SK-N-SH treated with all-trans-retinoic acid at 6 μM for 48 hours (cell line): ENCODE measurements at regions not wholly inside any gene's neighbourhood (a gene's known extent, or its start where the extent isn't known, plus 50 kb on each side); places are given as distances from the start of the nearest gene placed in this dataset.

Source experiments
- ARNTL ChIP-seq: fragments of 450-650 bp; formaldehyde crosslinking; IDR thresholded peaks from 2 replicates; pipeline ENCODE4 v1.5.0; 2020; ENCODE audit warnings: low read depth, mild to moderate bottlenecking, moderate library complexity, borderline replicate concordance
- BACH2 ChIP-seq: fragments of 250-450 bp; sonication (Bioruptor Pico); IDR thresholded peaks from 2 replicates; pipeline ENCODE4 v1.9.0; 2021; ENCODE audit warnings: mild to moderate bottlenecking, borderline replicate concordance
- CSRNP3 ChIP-seq: fragments of 250-450 bp; sonication (Bioruptor Pico); IDR thresholded peaks from 2 replicates; pipeline ENCODE4 v1.5.1; 2021; ENCODE audit warnings: mild to moderate bottlenecking, moderate library complexity
- GLIS3 ChIP-seq: fragments of 250-450 bp; sonication (Bioruptor Pico); IDR thresholded peaks from 2 replicates; pipeline ENCODE4 v1.5.0; 2020; ENCODE audit warnings: mild to moderate bottlenecking, moderate library complexity
- PATZ1 ChIP-seq: fragments of 250-450 bp; sonication (Bioruptor Pico); IDR thresholded peaks from 2 replicates; pipeline ENCODE4 v1.8.0; 2020; ENCODE audit warnings: mild to moderate bottlenecking, moderate library complexity, borderline replicate concordance
- POU6F1 ChIP-seq: fragments of 250-450 bp; sonication (Bioruptor Pico); IDR thresholded peaks from 2 replicates; pipeline ENCODE4 v1.8.0; 2021; ENCODE audit warnings: low read depth, mild to moderate bottlenecking, moderate library complexity, borderline replicate concordance
- RARB ChIP-seq: fragments of 250-450 bp; sonication (Bioruptor Pico); IDR thresholded peaks from 2 replicates; pipeline ENCODE4 v1.8.0; 2021; ENCODE audit warnings: mild to moderate bottlenecking, moderate library complexity
- TCF4 ChIP-seq: fragments of 250-450 bp; sonication (Bioruptor Pico); IDR thresholded peaks from 2 replicates; pipeline ENCODE4 v1.8.0; 2021; ENCODE audit warnings: mild to moderate bottlenecking, moderate library complexity, borderline replicate concordance
- TSHZ2 ChIP-seq: fragments of 250-450 bp; sonication (Bioruptor Pico); IDR thresholded peaks from 2 replicates; pipeline ENCODE4 v1.5.0; 2020; ENCODE audit warnings: mild to moderate bottlenecking, moderate library complexity
- ZFP3 ChIP-seq: fragments of 250-450 bp; sonication (Bioruptor Pico); IDR thresholded peaks from 2 replicates; pipeline ENCODE4 v1.5.0; 2020; ENCODE audit warnings: mild to moderate bottlenecking, moderate library complexity
- ZFP30 ChIP-seq: fragments of 450-650 bp; formaldehyde crosslinking; IDR thresholded peaks from 2 replicates; pipeline ENCODE4 v1.5.0; 2022; ENCODE audit warnings: mild to moderate bottlenecking, moderate library complexity
- ZNF565 ChIP-seq: fragments of 450-650 bp; formaldehyde crosslinking; conservative IDR thresholded peaks from 2 replicates; pipeline ENCODE4 v1.5.0; 2020; ENCODE audit warnings: low read depth, mild to moderate bottlenecking, moderate library complexity

GRCh38 chr9:22537721-22538120 lies 91.1 kb downstream of the DMRTA1 start:
- TF ChIP-seq TCF4 (CRISPR knock-in tag) (no peak), PATZ1 (no peak), ZFP30 (CRISPR knock-in tag) (no peak), POU6F1 (CRISPR knock-in tag) (no peak), ARNTL (CRISPR knock-in tag) (no peak), CSRNP3 (CRISPR knock-in tag) (no peak), BACH2 (no peak), ZFP3 (CRISPR knock-in tag) (no peak), TSHZ2 (CRISPR knock-in tag) (no peak), RARB (no peak), GLIS3 (CRISPR knock-in tag) (no peak), ZNF565 (CRISPR knock-in tag) (no peak)
